HFFc6 (cell line): ENCODE measurements at regions not wholly inside any gene's neighbourhood (a gene's known extent, or its start where the extent isn't known, plus 50 kb on each side); places are given as distances from the start of the nearest gene placed in this dataset.

ENCODE experiments used
- DNase-seq: peaks from one replicate; pipeline ENCODE4 v3.0.0-alpha.2; 2018
- H3K27ac Mint-ChIP-seq: 2 replicates; pipeline ENCODE4 v1.8.0; 2020; ENCODE audit warnings: mild to moderate bottlenecking, mixed read lengths
- H3K27me3 Mint-ChIP-seq: 2 replicates; pipeline ENCODE4 v1.8.0; 2021; ENCODE audit warnings: mild to moderate bottlenecking, moderate library complexity, mixed read lengths; ENCODE audit not compliant: insufficient read depth
- H3K36me3 Mint-ChIP-seq: 2 replicates; pipeline ENCODE4 v1.8.0; 2021; ENCODE audit warnings: low read depth, mixed read lengths
- H3K4me1 Mint-ChIP-seq: 2 replicates; pipeline ENCODE4 v1.8.0; 2020; ENCODE audit warnings: low read depth, mixed read lengths
- H3K4me3 Mint-ChIP-seq: 2 replicates; pipeline ENCODE4 v1.8.0; 2020; ENCODE audit warnings: mild to moderate bottlenecking, moderate library complexity, mixed read lengths
- H3K9me3 Mint-ChIP-seq: 2 replicates; pipeline ENCODE4 v1.8.0; 2020; ENCODE audit warnings: mild to moderate bottlenecking, mixed read lengths
- CTCF ChIP-seq: fragments of 200-600 bp; sonication (generic); IDR thresholded peaks from 2 replicates; pipeline ENCODE4 v1.5.0; 2021; ENCODE audit warnings: antibody characterized with exemption, mild to moderate bottlenecking

DNA sequence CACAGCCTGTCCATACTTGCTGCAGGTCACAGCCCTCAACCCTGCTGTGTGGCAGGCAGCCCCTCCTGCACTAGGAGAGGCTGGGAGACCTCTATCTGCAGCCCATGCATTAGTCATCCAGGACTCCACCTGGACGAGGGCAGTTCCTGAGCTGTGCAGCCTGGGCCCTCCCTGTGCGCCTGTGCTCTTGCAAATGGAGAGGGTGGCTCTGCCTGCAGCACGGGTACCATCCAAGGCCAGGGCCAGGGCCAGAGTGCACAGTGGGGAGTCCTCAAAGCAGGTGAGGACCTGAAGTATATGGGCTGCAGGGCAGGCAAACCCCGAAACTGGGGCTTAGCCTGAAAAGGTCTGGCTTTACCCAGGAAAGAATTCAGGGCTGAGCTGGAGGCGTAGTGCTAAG is 89.8 kb upstream of the PHACTR3 start:
- peaks cover 8% of the 10 kb centered on the region for H3K27me3 Mint-ChIP-seq
- H3K36me3 Mint-ChIP-seq: no peaks in the 10 kb centered on the region
- H3K4me1 Mint-ChIP-seq: no peaks in the 10 kb centered on the region
- H3K4me3 Mint-ChIP-seq: no peak overlapping the region
- H3K9me3 Mint-ChIP-seq: no peaks in the 10 kb centered on the region
- no peak for TF ChIP-seq CTCF
- H3K27ac Mint-ChIP-seq: no peak overlapping the region
- DNase-seq: no peak

GRCh38 chr20:59515013-59515905 is 89.1 kb upstream of the PHACTR3 start:
- DNase-seq: peak; percentile 44
- TF ChIP-seq CTCF: peak; percentile 85
- Mint-ChIP-seq H3K4me3 (no peak overlapping the region), H3K27me3 (peaks cover 8% of the 10 kb centered on the region), H3K27ac (no peak overlapping the region), H3K9me3 (no peaks in the 10 kb centered on the region), H3K4me1 (no peaks in the 10 kb centered on the region), H3K36me3 (no peaks in the 10 kb centered on the region)

DNA sequence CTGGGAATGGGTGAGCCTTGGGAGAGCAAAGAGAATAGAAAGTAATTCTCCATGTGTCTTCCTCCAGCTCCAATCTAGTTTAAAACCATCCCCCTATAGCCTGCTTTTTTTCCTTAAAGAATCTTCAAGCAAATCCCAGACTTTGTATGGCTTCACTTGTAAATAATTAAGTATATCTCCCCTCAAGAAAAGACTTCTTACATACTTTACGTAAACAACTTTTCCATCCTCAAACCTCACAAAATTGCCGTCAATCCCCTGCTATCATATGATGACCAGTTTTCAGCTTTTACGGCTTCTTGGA is 88.5 kb upstream of the PHACTR3 start:
- peaks cover 8% of the 10 kb centered on the region for H3K27me3 Mint-ChIP-seq
- TF ChIP-seq CTCF: peak; percentile 57
- no peaks in the 10 kb centered on the region for H3K36me3 Mint-ChIP-seq

DNA sequence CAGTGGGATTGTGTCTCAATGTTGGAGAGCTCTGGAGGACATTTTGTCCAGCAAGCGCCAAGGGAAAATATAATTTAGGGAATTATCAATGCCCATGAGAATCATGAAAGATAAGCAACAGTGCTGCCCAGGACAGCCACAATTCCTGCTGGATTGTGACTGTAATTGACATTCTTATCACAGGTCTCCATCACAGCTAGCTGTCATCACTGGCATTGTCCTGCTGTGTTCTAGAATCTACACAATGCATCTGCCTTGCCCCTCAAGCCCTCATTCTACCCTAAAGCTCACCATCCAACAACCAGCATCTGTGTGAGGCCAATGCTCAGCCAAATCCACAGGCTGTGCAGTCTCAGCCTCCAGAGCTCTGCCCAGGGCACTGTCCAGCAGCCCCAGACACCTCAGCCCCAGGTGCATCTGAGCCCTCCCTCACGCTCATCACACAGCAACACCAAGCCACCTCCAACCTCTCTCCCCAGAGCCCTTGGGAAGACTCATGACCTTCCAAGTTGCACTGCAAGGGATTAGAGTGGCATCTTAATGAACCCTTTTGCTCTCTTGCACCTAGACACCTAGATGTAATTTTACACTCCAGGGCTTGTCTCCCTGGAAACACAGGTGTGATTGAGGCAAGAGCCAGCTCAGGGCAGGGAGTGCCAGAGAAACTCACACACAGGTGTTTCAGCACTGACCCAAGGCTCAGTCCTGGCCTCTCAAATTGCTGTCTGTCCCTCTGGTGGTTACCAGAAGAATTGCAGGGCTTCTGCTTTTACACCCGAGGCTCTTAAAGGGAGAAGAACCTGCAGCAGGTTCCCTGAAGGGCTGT is 85.2 kb upstream of the PHACTR3 start:
- H3K4me1 Mint-ChIP-seq: no peaks in the 10 kb centered on the region
- TF ChIP-seq CTCF: peak; percentile 88
- DNase-seq: peak; percentile 35
- H3K36me3 Mint-ChIP-seq: no peaks in the 10 kb centered on the region
- peaks cover 8% of the 10 kb centered on the region for H3K27me3 Mint-ChIP-seq
- no peak overlapping the region for H3K27ac Mint-ChIP-seq
- H3K4me3 Mint-ChIP-seq: no peak overlapping the region
- no peaks in the 10 kb centered on the region for H3K9me3 Mint-ChIP-seq

More for the DNA sequence above, 88.5 kb upstream of the PHACTR3 start:
- DNase-seq: no peak
- Mint-ChIP-seq H3K9me3 (no peaks in the 10 kb centered on the region), H3K27ac (no peak overlapping the region), H3K4me1 (no peaks in the 10 kb centered on the region), H3K4me3 (no peak overlapping the region)

DNA sequence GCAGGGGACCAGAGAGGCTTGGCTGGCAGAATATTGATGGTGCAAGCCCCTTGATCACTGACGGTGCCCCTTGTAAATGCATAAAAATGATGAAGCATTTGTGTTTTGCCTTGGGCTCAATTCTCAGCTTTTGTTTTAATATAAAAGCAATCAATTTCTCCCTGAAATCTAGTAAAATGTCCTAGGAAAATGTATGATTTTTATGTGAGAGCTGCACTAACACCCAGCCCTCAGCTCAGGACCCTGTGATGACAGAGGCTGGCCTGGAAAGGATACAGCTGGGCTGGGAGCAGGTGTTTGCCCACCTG is 84.7 kb upstream of the PHACTR3 start:
- no peak overlapping the region for H3K27ac Mint-ChIP-seq
- H3K4me1 Mint-ChIP-seq: no peaks in the 10 kb centered on the region
- DNase-seq: no peak
- peaks cover 8% of the 10 kb centered on the region for H3K27me3 Mint-ChIP-seq
- no peaks in the 10 kb centered on the region for H3K36me3 Mint-ChIP-seq
- H3K4me3 Mint-ChIP-seq: no peak overlapping the region
- peak; percentile 53 for TF ChIP-seq CTCF
- no peaks in the 10 kb centered on the region for H3K9me3 Mint-ChIP-seq
